D721Med (cell line): ENCODE measurements at regions not wholly inside any gene's neighbourhood (a gene's known extent, or its start where the extent isn't known, plus 50 kb on each side); places are given as distances from the start of the nearest gene placed in this dataset.

Experiments
- DNase-seq: peaks from one replicate; pipeline ENCODE4 v3.0.0; 2011; ENCODE audit warnings: low spot score; ENCODE audit not compliant: insufficient read length
- FAIRE-seq: peaks from 2 replicates; lab custom pipeline; 2011; peaks lifted over from hg19 to GRCh38; lab: Jason Lieb, UNC
- TF ChIP-seq, protein P1 (sequence below): IDR thresholded peaks from 2 replicates; pipeline ENCODE4 v1.5.1; 2012; ENCODE audit warnings: mild to moderate bottlenecking, control low read depth; ENCODE audit not compliant: insufficient read depth; ENCODE audit errors: missing control alignments

DNA sequence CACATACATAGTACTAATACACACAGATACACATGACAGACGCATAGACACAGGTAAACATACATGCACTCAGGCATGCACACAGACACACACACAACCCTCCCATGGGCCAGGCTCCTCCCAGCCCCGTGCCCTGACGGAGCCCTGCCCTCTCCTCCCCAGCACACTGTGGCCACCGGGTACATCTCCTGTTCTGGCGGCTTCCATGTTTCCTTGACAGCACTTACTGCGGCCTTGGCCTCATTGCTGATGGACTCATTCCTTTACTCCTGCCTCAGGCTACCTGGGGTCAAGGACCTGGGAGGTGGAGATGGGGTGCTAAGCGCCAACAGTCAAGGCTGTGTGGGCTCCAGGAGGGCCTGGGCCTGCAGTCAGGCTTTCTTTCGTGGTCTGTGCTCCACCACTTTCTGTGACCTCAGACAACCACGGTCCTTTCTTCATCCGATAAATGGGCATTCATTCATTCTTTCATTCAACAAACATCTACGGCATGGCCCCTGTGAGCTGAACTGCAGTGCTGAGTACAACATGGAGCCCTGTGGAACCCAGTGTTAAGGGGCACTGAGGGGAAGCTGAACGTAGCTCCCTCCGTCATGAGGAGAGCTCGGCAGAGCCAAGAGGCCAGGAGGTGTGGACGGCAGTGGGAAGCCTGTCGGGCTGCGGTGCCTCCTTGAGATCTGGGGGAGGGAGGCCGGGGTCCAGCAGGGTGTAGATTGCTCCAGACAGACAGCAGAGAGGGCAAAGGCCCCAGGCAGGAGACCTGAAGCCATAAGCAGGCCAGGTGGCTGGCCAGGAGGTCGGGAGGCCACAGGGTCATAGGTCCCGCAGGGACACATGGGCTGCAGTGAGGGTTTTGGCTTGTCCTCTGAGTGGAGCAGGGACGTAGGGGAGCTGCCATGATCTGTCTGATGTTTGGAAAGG lies 190.4 kb upstream of the HDAC4 start:
- TF ChIP-seq, protein P1, sequence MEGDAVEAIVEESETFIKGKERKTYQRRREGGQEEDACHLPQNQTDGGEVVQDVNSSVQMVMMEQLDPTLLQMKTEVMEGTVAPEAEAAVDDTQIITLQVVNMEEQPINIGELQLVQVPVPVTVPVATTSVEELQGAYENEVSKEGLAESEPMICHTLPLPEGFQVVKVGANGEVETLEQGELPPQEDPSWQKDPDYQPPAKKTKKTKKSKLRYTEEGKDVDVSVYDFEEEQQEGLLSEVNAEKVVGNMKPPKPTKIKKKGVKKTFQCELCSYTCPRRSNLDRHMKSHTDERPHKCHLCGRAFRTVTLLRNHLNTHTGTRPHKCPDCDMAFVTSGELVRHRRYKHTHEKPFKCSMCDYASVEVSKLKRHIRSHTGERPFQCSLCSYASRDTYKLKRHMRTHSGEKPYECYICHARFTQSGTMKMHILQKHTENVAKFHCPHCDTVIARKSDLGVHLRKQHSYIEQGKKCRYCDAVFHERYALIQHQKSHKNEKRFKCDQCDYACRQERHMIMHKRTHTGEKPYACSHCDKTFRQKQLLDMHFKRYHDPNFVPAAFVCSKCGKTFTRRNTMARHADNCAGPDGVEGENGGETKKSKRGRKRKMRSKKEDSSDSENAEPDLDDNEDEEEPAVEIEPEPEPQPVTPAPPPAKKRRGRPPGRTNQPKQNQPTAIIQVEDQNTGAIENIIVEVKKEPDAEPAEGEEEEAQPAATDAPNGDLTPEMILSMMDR: no peak
- FAIRE-seq: no peak
- DNase-seq: no peak

DNA sequence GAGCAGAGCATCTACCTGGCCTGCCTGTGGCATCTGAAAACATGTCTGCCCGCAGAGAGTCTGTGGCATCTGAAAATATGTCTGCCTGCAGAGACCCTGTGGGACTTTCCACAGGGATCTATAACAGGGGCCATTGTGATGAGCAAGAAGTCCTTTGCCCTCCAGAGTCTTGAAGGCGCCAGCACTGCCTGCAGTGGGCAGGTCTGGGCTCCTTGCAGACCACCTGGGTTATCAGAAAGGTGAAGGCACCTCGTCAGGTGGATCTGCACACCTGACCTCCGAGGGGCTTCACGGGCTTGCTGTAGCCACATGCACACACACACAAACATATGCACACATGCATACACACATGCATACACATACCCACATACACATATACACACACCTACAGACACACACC lies 189.5 kb upstream of the HDAC4 start:
- TF ChIP-seq, protein P1: no peak
- DNase-seq: no peak
- no peak for FAIRE-seq

DNA sequence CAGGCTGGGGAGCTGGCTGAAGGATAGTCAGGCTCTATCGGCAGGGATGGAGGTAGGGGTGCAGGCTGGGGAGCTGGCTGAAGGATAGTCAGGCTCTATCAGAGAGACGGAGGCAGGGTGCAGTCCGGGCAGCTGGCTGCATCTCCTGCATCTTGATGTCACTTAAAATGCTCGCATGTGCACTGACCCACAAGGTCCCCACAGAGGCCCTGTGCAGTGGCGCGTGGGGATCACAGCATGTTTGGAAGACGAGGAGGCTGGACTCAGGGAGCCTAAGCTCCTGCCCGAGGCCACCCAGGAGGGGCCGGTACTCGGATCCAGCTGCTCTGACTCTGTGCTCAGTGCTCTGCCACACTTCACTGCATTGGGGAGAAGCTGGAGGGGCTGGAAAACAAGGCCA lies 189.0 kb upstream of the HDAC4 start:
- no peak for DNase-seq
- TF ChIP-seq, protein P1: no peak
- no peak for FAIRE-seq

DNA sequence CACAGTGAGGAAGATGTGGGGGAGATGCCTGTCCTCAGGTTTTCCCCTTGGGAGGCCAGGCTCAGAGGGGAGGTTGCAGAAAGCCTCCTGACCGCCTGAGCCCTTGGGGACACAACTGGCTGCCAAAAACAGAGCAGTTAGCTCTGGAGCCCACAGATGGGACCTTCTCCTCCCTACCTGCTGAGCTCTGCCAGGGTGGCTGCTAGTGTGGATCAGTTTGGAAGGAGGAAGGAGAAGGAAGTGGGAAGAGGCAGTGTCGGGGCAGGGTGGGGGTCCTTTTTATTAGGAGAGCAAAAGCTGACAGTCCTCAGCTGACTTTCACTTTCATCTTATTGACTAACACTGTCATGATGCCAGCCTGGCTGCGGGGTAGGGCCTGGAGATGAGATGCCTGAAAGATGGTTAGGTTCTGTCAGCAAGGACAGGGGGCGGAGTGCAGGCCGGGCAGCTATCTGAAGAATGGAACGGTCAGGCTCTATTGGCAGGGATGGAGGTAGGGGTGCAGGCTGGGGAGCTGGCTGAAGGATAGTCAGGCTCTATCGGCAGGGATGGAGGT lies 188.5 kb upstream of the HDAC4 start:
- TF ChIP-seq, protein P1: no peak
- FAIRE-seq: no peak
- no peak for DNase-seq

DNA sequence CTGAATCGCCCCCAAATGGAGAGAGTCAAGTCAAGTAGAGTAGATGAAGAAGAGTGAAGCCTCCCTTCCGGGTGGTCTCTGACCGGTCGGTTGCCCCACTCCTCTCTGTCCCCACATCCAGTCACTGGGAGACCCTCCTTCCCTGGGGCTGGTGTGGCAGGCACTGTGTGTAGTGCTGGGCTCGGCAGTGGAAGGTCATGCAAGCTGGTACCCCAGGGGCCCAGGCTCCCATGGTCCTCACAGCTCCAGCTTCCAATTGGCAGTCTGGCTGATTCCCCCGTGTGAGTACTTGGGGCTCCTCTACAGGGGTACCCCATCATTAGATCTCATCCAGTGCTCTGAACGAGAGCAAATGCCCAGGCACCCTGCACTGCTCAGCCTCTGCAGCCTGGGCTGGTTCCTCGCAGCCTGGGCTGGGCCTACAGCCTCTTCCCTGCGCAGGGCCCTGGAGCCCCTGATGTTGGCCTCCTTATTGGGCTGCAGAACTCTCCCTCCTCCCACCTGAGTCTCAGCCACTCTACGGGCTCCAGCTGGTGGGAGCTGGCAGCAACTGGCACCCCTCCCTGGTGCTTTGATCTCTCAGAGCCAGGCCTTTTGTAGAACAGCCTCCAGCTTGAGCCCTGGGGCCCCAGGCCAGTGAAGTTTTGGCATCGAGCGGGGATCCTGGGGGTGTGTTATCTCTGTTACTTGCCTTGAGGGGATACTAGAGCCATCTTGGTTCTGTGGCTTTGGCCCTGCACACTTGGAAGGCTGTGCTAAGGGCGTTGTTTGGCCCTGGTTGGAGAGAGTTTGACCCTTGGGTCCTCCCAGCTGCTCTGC lies 187.8 kb upstream of the HDAC4 start:
- DNase-seq (no peak), FAIRE-seq (no peak)
- TF ChIP-seq, protein P1: no peak

DNA sequence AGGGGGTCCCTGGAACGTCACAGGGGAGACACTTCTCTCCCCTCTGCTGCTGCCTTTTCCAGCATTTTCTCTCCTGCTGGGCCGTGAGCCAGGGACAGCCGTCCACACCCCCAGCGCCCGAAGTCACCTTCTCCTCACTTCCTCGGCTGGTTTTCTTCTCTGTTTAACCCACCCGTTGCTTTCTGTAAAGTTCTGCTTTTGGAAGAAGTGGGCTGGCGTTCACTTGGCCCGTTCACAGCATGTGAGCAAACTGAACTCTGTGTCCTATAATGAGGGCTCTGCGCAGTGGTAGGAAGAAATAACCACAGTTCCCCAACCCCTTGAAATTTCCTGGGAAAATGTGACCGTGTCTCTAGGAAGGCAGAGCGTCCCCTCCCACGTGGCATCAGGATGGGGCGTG lies 187.0 kb upstream of the HDAC4 start:
- FAIRE-seq (no peak), DNase-seq (no peak)
- TF ChIP-seq, protein P1: no peak
